ENCODE measurements at regions not wholly inside any gene's neighbourhood (a gene's known extent, or its start where the extent isn't known, plus 50 kb on each side); places are given as distances from the start of the nearest gene placed in this dataset.
"Not testable (repeated sequence)": the region's sequence is repeated elsewhere in the genome, so short reads cannot be mapped to it uniquely, and the experiment has no call there.

DNA sequence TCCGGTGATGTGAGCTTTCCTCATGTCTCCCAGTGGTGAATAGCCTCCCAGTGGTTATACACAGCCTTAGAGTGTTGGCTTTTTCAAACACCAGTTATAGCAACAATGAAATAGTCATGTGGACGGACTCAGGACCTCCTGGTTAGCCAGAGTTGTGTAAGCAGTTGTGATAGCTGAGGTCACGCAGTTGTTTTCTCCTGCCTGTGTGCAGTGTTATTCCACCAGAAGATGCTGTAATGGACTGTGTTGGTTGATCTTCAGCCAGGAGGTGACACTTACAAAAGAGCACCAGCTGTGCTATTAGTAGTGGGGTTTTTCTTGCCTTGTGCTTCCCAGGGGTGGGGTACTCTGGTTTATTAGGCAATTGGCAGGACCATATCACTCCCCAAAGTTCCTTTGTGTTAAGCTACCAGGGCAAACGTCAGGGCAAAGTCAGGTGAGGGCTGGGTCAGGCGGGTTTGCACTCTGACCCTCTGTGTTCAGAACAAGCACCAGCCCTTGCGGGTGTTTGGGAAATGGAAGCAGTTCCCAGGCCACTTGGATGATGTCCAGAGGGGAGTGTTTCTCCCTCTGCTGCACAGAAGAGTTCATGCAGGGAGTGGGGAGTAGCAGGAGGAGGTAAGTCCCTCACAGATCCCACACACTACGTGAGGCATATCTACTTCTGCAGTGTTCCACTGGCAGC, 252.6 kb downstream of the TMEM47 start:
- DNase-seq (ENCODE audit: low spot score): no peak

DNA sequence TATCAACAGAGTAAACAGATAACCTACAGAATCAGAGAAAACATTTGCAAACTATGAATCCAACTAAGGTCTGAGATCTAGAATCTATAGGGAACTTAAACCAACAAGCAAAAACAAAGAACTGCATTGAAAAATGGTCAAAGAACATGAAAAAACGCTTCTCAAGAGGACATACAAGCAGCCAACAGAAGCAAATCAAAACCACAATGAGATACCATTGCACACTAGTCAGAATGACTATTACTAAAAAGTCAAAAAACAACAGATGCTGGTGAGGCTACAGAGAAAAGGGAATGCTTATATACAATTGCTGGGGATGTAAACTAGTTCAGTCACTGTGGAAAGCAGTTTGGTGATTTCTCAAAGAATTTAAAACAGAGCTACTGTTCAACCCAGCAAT, 255.7 kb downstream of the TMEM47 start:
- no peak for DNase-seq (ENCODE audit: low spot score)

DNA sequence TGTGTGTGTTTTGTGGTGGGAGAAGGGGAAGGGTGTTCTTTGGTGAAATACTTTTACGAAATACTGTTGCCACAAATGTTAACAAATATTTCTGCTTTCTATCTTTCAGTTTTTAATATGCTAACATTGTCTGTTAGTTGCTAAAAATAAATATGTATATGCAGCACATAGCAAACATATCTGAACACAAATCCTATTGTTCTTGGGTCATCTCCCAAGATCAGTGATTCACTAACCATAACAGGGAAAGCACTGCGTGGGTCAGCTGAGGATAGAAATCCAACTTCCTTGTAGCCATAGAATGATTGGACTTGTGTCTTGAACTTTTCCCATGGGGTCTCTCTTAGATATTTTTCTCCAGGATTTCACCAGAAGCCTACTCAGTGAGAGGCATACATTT, 250.3 kb upstream of the FAM47A start:
- DNase-seq (ENCODE audit: low spot score): no peak

DNA sequence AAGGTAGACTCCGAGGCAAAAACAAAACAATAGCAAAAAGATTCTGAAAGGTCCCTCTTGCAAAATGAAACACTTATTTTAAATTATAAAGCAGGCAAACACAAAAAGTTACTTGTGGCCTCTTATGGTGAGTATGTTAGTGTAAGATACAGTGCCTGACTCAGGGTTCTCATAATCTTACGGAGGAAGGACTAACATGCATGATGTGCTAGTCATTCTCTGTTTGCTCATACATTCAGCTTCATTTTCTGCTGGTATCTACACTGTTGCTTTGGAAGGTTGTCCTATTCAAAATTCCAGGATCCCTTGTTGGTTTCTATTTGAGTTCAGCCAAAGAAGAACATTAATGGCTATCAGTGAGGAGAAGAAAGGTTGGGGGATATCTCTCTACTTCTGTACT, 249.1 kb upstream of the FAM47A start:
- DNase-seq (ENCODE audit: low spot score): no peak

DNA sequence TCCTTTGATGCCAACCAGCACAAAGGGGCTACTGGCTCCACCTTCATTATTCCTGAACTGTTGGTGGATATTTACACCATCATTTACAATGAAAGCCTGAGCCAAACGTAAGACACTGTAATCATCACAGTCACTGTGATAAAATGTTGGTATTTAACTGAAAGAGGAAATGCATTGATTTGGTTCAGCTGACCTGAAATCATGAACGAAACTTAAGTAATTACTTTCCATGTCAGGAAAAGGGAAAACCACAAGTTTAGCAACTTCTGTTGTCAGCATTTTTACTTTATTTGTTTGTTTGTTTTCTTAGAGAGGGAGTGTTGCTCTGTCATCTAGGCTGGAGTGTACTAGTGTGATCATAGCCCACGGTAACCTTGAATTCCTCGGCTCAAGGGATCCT, 247.8 kb upstream of the FAM47A start:
- no peak for DNase-seq (ENCODE audit: low spot score)

DNA sequence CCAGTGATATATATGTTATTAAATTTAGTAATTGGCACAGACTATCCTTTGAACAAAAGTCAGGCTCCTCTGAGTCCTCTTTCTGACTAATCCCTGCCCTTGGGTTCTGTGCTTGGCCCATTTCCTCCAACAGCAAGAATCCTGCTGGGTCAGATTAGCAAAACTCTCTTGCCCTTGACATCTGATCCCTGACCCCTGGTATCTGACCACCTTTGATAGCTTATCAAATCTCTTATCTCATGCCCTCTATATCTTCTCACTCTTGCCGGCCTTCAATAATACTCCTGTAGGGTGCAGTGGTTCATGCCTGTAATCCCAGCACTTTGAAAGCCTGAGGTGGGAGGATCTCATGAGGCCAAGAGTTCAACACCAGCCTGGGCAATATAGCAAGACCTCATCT, 245.5 kb upstream of the FAM47A start:
- no peak for DNase-seq (ENCODE audit: low spot score)

DNA sequence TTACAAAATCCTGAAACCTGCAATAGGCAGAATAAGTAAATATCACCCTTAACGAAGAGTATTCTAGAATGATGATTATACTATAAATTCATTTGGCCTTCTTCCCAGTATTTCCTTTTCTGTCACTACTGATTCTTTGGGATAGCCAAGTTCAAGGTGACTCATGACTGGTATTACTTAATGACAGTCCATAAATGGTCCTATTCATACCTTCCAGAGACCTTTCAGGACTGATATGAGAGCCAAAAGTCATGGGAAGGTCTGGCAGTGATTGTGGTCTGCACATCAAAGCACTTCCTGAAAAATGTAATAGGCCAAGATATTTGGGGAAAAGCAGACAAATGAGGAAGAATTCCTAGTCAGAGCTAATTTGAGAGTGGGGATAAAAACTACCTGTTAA, 239.6 kb upstream of the FAM47A start:
- DNase-seq (ENCODE audit: low spot score): no peak

DNA sequence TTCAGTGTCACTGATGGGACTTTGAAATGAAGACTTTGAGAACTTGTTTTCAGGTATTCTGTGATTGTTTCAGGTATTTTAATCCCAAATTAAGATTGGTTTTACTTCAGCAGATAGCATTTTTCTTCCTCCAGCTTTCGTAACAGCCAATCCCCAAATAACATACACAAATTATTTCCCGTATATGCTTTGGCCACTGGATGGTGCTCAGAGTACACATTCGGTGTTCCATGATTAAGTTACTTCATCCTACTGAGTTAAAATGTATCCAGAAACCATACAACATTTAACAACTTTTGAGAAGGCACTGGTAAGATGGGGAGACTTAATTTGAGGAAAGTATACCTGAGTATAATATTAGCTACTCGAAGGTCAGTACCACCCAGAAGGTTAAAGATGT, 233.4 kb upstream of the FAM47A start:
- DNase-seq (ENCODE audit: low spot score): no peak

DNA sequence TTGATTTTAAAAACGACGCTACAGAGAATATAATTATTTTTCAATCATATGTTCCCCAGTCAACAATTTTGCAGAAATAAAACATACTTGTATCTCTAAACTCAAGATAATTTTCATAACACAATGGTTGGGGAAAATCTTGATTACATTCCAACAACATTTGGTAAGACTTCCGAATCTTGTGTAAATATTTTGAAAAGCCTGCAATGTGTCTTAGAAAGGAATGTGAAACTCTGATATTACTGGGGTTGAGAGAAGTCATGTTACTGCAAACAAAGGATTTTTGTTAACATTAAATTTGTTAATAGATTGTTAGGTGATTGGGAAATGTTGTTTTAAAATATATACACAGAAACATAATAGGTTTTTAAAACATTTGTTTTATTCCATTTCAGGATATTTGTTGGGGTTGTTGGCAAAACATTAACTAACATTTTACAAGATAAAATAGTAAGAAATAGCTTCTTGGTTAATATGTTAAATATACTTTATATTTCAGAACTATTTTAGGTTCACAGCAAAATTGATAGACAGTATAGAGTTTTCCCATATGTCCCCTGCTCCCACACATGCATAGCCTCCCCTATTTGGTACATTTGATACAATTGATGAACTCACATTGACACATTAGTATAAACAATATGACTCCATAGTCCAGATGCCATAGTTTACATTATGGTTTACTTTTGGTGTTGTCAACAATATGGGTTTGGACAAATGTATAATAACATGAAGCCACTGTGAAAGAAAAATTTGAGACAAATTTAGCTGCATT, 218.6 kb upstream of the FAM47A start:
- no peak for DNase-seq (ENCODE audit: low spot score)

DNA sequence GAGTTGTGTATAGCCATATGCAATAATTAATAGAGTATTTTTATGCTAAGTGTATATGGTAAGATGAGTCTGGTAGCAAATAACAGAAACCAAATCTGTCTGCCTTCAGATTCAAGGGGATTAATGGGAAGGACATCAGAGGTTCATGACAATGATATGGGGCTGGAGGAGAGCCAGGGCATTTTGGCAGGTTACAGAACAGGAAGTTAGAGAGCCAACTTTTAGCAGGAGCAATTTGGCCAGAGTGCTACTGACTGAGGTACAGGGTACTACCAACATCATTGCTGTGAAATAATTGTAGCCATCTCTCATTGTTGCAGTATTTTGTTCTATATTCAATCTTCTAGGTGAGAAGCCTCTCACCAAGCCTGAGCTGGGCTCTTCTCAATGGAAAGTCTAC, 210.9 kb upstream of the FAM47A start:
- DNase-seq (ENCODE audit: low spot score): no peak

DNA sequence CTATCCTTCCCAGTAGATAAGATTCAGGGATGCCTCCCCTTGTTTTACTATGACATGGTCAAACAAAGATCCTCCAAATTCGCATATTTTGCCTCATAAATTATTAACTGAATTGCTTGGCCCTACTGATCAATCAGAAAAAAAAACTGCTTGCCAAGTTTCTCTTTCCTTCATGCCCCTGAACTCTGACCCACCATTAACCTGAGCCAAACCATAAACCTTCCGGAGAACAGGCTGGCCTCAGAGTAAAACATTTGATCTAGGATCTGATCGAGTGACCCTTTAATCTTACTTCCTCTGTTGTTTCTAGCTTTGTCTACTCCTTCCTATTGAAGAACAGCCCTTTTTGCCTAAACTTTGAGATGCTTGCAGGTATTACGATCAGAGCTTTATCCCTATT, 209.7 kb upstream of the FAM47A start:
- no peak for DNase-seq (ENCODE audit: low spot score)

DNA sequence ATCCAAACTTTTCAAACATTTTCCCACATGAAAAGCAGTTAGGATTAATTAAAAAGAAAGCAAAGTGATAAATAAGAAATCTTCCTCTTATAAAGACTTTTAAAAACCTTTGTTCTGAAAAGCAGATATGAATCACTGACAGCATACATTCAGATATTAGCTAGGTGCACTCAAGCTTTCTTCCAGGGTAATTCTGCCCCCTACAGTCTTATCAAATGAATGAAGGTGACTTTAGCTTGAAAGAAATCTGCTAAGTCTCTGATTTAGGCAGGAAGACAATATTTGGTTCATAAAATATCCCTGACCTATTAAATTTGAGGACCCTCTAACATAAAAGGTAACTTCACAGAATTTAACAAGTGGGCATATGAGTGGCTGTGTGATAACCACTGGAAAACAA, 209.1 kb upstream of the FAM47A start:
- no peak for DNase-seq (ENCODE audit: low spot score)

DNA sequence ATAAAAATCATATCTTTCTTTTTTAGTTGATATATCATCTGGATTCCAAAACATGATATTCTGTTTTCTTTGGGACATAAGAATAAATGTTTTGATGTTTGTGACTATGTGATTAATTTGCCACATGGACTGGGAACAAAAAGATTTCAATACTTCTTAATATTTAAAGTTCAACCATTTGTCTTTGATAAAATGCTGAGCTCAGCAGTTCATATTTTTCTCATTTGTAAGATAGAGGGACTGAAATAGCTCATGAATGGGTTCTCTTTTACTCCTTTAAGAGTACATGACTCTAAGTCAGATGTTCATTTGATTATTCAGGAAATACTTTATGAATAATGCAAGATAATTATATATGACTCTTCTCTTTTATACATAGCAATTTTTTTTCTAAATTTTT, 205.9 kb upstream of the FAM47A start:
- no peak for DNase-seq (ENCODE audit: low spot score)

DNA sequence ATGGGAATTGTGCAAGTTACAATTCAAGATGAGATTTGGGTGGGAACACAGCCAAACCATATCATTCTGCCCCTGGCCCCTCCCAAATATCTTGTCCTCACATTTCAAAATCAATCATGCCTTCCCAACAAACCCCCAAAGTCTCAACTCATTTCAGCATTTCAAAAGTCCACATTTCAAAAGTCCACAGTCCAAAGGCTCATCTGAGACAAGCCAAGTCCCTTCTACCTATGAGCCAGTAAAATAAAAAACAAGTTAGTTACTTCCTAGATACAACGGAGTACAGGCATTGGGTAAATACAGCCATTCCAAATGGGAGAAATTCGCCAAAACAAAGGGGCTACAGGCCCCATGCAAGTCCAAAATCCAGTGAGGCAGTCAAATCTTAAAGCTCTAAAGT, 203.3 kb upstream of the FAM47A start:
- not testable (repeated sequence) for DNase-seq (ENCODE audit: low spot score)

DNA sequence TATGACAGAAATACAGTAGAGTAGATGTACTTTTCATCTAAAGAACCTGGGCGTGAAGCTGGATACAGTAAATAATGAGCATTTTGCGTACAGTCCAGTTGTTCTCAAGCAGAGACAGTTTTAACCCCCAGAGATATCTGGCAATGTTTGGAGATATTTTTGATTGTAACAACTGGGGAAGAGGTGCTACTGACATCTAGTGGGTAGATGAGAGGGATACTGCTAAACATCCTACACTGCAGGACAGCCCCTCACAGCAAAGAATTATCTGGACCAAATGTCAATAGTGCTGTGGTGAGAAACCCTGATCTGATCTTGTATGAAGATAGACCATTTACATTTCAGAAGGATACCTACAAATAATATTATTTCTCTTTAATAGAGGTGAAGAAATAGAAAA, 200.2 kb upstream of the FAM47A start:
- no peak for DNase-seq (ENCODE audit: low spot score)

DNA sequence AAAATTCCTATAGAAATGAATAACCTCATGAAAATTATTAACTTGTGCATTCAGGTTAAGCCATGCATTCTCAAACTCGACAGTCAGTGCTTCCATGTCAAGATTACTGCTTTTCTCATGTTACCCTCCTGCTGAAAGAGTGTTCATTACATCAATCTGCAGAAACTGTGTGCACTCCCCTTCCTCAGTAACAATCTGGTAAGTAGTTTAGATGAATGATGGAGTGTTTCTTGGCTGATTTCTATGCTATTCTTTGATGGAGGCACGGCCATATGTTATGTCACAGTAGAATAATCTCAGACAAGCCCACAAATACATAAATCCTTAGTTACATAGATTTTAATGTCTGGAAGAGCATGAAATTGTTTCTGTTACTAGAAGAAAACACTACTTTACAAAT, 193.3 kb upstream of the FAM47A start:
- DNase-seq (ENCODE audit: low spot score): no peak

DNA sequence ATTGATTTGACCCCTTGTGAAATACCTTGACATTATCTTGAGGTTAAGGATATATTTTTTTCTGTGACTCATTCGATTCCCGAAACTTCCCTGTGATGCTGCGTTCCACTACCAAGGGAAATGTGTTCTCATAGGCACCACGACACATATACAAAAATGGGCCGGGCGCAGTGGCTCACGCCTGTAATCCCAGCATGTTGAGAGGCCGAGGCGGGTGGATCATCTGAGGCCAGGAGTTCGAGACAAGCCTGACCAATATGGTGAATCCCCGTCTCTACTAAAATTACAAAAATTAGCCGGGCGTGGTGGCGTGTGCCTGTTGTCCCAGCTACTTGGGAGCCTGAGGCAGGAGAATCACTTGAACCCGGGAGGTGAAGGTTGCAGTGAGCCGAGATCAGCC, 188.3 kb upstream of the FAM47A start:
- DNase-seq (ENCODE audit: low spot score): not testable (repeated sequence)

DNA sequence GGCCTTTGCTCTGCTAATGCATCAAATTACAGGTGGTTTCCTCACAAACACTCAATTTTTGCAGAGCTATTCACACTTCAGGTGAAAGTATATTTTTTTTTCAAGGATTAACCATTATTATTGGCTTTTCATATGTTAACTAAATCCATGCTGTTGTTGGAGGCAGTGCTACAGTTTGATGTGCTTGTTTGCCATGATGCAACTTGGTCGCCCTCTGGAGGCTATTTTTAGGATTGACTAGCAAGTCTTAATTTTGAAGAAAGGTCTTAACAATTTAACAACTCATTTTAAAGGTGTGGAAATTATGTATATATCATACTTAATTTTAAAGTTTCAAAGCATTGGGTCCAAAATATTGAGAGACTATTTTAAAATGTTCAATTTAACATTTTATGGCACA, 168.8 kb upstream of the FAM47A start:
- DNase-seq (ENCODE audit: low spot score): peak; percentile 21

DNA sequence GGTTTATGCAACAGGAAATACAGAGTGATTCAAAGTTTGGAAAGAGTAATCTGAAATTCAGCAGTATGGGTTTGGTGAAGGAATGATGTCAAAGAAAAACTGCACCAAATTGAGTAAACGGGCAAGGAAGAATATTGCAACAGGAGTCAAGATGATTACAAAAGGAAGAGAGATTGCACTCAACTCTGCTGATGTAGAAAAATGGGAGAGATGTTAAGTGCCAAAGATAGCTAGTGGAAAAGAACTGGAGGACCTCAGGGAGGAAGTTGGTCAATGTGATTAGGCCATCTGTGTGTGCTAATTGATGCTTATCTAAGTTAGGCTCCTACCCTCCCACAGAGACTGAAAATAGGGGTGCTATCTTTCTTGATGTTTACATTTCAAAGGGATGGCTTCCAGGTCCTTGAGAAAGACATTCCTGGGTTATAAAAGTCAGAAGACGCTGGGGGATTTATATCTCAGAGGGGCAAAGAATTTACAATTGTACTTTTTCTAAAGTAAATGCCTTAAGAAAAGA, 167.4 kb upstream of the FAM47A start:
- DNase-seq (ENCODE audit: low spot score): no peak

DNA sequence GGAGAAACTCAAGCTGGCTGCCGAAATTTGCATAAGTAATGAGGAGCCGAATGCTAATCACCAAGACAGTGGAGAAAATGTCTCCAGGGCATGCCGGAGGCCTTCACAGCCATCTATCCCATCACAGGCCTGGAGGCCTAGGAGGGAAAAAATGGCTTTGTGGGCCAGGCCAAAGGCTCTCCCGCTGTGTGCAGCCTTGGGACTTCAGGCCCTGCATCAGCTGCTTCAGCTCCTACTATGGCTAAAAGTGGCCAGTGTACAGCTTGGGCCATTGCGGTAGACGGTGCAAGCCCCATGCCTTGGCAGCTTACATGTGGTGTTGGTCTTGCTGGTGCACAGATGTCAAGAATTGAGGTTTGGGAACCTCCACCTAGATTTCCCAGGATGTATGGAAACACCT, 162.6 kb upstream of the FAM47A start:
- DNase-seq (ENCODE audit: low spot score): no peak

DNA sequence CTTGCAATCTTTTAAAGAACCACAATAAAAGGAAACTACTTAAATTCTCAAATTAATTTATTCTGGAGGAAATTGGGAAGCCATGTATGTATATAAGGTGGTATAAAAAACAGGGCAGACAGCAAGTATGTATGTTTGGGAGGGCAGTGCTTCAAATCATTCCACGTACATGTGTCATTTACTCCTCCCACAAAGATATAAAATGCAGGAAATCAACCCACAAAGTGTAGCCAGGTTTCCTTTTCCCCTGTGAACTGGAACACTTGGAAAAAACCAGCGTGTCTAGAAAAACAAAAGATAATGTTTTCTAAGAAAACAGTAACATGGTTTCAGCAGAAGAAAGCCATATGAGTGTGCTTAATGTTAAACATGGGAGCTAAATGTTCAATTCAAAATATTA, 156.7 kb upstream of the FAM47A start:
- DNase-seq (ENCODE audit: low spot score): no peak

DNA sequence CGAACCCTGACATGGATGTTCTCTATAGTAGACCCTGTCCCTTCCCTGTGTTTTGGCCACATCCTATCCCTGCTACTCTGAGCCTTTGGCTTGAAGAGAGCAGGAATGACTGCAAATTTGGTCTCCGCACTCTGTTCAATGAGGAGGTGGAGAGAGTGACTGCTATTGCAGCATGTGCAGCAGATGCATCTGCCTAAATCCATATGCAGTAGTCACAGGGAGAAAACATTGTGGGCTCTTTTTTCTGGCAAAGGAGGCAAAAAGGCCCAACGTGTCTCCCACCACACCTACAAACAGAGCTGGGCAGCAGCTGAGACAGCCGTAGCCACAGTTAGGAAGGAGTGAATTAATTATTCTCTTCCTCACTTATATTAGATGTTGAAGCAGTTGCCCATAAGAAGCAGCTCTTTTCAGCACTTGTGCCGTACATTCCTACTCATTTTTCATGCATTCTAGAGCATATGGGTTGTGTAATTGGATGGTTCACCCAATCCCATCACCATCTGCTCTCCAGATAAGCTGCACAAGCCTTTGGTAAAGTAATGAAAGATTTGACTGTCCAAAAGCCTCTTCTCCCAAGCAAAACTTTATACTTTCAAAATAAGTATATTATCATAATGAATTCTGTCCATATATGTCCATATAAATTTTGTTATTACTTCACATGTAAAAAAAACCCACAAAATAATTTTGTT, 147.9 kb upstream of the FAM47A start:
- no peak for DNase-seq (ENCODE audit: low spot score)

DNA sequence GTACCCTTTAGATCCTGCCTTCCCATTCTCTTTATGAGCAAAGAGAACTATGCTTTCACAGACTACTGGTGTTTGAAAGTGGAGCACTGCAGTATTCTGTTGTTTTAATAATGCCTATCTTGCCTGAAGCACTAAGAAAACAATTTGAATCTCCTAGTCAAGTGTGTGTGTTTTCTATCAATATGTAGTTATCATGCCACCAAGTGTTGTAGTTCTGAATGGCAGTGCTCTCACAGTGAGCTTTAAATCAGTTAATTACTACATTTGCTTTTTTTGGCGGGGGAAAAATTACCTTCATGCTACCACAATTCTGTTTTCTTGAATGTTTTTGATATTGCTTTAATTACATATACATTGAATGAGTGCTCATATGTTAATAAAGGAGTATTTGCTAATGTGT, 143.6 kb upstream of the FAM47A start:
- DNase-seq (ENCODE audit: low spot score): no peak

Data from globus pallidus (tissue), 1 donor.